ENCODE measurements at regions not wholly inside any gene's neighbourhood (a gene's known extent, or its start where the extent isn't known, plus 50 kb on each side); places are given as distances from the start of the nearest gene placed in this dataset.

- TF ChIP-seq CTCF (IDR thresholded peaks at IDR 0.05; ENCODE audit: insufficient read depth, low read depth, low read length) (no peak), EZH2 (IDR thresholded peaks at IDR 0.05; ENCODE audit: insufficient read depth, low read length) (no peak)
Measured at GRCh38 chr10:85193796-85194195, 865.4 kb downstream of the CCSER2 start.
